Coronary artery (tissue), 2 donors: ENCODE measurements at regions not wholly inside any gene's neighbourhood (a gene's known extent, or its start where the extent isn't known, plus 50 kb on each side); places are given as distances from the start of the nearest gene placed in this dataset.
A peak's percentile ranks its signal among the peaks of the same experiment; 100 is the strongest.

ENCODE experiments used
- DNase-seq: peaks from one replicate; pipeline ENCODE4 v3.0.0-alpha.2; 2017; ENCODE audit warnings: low spot score
- H3K27ac ChIP-seq, 2 donors: fragments of 200-600 bp; sonication (generic); one replicate each; pipeline ENCODE4 v1.5.1; 2016 to 2019
- H3K4me3 ChIP-seq: fragments of 200-600 bp; sonication (generic); 2 replicates; pipeline ENCODE4 v1.5.1; 2016; ENCODE audit warnings: mild to moderate bottlenecking, moderate library complexity
- TF ChIP-seq, protein P1 (sequence below): fragments of 200-600 bp; sonication (generic); IDR thresholded peaks from one replicate; pipeline ENCODE4 v1.5.1; 2019; ENCODE audit warnings: antibody characterized with exemption

DNA sequence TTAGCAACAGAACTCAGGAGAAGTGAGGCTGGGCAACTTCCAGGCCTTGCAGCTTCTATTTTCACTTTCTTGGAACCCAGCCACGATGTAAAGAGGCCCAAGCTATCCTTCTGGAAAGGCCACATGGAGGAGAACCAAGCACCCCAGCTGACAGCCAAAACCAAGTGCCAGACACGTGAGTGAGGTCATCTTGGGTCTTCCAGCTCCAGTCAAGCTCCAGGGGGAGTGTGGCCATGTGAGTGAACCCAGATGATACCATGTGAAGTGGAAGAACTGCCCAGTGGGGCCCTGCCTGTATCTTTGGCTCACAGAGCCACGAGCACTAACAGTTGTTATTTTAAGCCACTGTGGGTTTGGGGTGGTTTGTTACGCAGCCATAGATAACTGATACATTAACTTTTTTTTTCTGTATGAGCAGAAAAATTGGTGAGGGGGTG is 126.8 kb upstream of the MAP1LC3B2 start:
- no peak overlapping the region for H3K4me3 ChIP-seq
- H3K27ac ChIP-seq, result no peak overlapping the region
- DNase-seq, result no peak
- TF ChIP-seq, protein P1, sequence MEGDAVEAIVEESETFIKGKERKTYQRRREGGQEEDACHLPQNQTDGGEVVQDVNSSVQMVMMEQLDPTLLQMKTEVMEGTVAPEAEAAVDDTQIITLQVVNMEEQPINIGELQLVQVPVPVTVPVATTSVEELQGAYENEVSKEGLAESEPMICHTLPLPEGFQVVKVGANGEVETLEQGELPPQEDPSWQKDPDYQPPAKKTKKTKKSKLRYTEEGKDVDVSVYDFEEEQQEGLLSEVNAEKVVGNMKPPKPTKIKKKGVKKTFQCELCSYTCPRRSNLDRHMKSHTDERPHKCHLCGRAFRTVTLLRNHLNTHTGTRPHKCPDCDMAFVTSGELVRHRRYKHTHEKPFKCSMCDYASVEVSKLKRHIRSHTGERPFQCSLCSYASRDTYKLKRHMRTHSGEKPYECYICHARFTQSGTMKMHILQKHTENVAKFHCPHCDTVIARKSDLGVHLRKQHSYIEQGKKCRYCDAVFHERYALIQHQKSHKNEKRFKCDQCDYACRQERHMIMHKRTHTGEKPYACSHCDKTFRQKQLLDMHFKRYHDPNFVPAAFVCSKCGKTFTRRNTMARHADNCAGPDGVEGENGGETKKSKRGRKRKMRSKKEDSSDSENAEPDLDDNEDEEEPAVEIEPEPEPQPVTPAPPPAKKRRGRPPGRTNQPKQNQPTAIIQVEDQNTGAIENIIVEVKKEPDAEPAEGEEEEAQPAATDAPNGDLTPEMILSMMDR, result no peak

DNA sequence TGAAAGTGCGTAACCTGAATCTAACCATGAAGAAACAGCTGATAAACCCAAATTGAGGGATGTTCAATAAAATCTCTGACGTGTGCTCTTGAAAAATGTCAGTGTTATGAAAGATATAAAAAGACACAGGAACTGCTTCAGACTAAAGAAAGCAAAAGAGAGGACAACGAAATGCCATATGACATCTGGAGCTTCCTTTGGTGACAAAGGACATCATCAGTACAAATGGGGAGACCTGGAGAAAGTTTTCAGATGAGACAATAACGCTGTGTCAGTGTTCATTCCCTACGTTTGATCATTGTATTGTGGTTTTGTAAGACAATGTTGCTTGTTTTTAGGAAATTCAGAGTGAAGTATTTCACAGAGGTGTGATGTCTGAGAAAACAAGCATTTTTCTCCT is 125.9 kb upstream of the MAP1LC3B2 start:
- Histone ChIP-seq H3K27ac (peak overlapping the region; percentile 65 to 91), H3K4me3 (no peak overlapping the region)
- no peak for DNase-seq
- TF ChIP-seq, protein P1, result no peak

DNA sequence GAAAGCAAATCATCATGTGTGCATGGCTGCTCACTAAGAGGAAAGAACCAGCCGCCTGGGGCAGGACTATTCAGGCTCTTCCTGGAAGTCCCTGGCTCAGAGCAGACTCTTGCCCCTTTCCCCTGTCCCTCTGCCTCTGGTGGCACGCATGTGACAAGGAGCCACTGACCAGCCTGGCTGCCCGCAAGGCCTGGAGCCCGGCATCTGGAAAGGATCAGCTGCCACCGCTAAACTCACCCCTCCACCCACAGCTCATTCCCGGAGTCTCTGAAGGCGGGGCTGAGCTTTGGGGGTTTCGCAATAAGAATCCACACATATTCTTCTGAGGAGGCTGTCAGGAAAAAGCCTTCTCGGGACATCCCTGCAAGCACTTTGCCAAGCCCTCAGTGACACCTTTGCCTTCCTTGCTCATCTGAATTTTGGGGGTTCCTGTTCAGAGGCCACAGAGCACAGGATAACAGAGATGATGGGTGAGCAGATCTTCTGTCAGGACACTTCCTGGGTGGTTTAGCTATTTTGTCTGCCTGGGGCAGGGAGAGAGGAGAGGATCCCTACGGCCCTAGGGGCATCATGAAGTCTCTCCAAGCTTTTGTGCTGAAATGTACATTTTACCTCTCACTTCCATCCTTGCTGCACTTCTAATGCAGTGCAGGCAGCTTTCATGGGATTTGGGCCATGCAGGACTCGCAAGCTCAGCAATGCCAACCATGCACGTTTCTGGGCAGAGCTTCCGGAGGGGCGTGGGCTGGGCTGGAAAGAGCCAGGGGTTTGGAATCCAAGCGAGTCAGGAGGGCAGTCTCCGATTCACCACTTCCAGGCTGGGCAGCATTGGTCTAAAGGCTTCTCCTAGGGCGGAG is 124.8 kb upstream of the MAP1LC3B2 start:
- peak; percentile 96 for DNase-seq
- TF ChIP-seq, protein P1, result no peak
- H3K27ac ChIP-seq, result peak overlapping the region; percentile 65 to 91
- peak overlapping the region; percentile 62 for H3K4me3 ChIP-seq

DNA sequence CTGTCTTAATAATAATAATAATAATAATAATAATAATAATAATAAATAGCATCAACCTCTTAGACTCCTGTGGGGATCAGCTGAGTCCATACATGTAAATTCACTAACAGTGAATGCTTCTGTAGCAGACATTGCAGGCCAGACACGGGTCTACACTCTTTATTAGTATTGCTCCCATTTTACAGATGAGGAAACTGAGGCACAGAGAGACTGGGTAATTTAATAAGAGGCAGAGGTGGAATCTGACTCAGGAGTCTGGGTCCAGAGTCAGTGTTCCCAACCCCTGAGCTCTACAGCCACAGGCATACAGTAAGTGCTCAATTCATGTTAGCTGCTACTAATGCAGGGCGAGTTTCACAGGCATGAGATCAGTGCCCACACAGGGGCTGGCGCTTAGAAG is 123.2 kb upstream of the MAP1LC3B2 start:
- TF ChIP-seq, protein P1, result no peak
- H3K27ac ChIP-seq, result no peak overlapping the region
- no peak overlapping the region for H3K4me3 ChIP-seq
- DNase-seq, result no peak

DNA sequence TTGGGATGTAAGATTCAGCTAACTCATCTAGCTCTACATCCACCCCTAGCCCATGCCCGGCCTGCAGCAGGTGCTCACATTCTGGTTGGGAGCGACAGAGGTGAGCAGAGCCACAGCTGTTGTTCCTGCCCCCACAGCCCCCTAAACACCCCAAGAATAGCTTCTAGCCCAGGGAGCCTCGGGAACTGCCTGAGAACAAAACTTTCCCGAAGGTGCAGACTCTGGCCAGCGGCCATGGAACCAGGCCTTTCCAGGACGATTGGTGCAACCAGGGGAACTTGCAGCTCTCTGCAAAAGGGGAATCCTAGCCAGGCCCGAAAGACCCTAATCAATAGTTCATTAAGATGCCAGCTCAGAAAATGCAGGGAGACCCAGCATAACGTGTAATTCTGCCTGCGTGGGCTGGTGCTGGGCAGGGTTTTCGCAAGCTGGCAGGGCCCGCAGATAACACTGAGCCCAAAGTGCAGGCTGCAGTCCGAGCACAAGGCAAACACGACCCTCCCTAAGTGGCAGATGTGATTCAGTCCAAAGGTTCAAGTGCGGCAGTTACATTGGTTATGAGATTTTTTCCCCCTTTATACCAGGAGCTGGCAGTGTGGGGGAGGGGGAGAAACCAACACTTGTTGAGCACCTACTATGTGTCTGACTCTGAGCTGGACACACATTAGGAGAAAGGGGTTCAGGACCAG is 122.5 kb upstream of the MAP1LC3B2 start:
- DNase-seq, result no peak
- TF ChIP-seq, protein P1, result no peak
- no peak overlapping the region for H3K27ac ChIP-seq
- H3K4me3 ChIP-seq, result no peak overlapping the region

DNA sequence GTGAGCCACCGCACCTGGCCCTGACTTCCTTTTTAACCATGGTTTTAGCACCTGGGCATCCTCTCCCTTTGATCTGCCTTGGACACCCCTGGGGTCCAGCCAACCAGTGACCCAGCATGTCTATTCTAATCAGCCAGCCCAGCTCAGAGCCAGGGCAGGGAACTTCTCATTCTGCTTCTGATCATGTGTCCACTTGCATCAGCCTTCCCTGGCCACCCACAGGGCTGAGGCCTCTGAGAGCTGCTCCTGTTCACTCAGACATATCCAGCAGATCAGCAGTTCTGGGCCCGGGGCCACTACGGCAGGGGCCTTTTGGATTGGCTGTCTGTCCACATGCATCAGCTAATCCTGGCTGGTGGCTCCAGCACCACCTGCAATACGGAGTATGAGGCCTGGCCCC is 117.9 kb upstream of the MAP1LC3B2 start:
- no peak overlapping the region for H3K27ac ChIP-seq
- TF ChIP-seq, protein P1, result no peak
- H3K4me3 ChIP-seq, result no peak overlapping the region
- no peak for DNase-seq

DNA sequence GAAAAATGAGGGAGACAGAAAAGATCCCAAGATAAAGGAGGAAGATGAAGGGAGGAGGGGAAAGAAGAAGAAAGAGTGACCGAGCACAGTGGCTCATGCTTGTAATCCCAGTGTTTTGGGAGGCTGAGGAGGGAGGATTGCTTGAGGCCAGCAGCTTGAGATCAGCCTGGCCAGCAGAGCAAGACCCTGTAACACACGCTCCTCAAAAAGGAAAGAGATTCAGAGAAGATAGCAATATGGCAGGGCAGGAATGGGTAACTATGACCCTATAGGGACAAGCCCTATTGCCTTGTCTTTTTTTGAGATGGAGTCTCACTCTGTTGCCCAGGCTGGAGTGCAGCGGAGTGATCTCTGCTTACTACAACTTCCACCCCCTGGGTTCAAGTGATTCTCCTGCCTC is 116.9 kb upstream of the MAP1LC3B2 start:
- TF ChIP-seq, protein P1, result no peak
- no peak overlapping the region for H3K4me3 ChIP-seq
- no peak for DNase-seq
- no peak overlapping the region for H3K27ac ChIP-seq
